ENCODE measurements at regions not wholly inside any gene's neighbourhood (a gene's known extent, or its start where the extent isn't known, plus 50 kb on each side); places are given as distances from the start of the nearest gene placed in this dataset.

DNA sequence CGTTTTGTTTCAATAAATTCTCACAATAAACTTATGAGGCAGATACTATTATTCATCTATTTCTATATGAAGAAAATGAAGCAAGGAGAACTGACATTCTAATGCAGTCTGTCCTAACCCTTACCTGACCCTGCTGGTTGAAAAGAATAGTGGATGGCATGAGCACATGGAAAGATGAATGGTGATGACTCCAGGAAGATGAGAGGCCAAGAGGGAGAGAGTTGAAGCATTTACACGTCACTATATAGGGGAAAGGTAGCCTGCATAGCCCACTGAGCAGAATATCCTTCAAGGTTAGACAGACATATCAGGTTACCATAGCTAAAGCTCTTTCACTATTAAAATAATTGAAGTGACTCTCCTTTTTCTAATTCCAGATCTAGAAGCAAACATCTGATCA, 163.9 kb upstream of the CDK1 start:
- POLR2A ChIA-PET = no interaction called here

GRCh38 chr10:60613434-60613833, 164.8 kb upstream of the CDK1 start:
- POLR2A ChIA-PET = no interaction called here
- TF ChIP-seq FOXA1 (IDR thresholded peaks at IDR 0.05) (no peak), CTBP1 (IDR thresholded peaks at IDR 0.05; ENCODE audit: borderline replicate concordance) (no peak), FOXM1 (IDR thresholded peaks at IDR 0.05; ENCODE audit: borderline replicate concordance) (no peak), SUZ12 (IDR thresholded peaks at IDR 0.05) (no peak), NFRKB (IDR thresholded peaks at IDR 0.05) (no peak), SP1 (IDR thresholded peaks at IDR 0.05) (no peak), L3MBTL2 (conservative IDR thresholded peaks at IDR 0.05) (no peak), ARNT (IDR thresholded peaks at IDR 0.05) (no peak), TARDBP (IDR thresholded peaks at IDR 0.05) (no peak), BHLHE40 (IDR thresholded peaks at IDR 0.05; ENCODE audit: borderline replicate concordance) (no peak), ZNF384 (IDR thresholded peaks at IDR 0.05) (no peak)
- TF ChIP-seq, protein P1, sequence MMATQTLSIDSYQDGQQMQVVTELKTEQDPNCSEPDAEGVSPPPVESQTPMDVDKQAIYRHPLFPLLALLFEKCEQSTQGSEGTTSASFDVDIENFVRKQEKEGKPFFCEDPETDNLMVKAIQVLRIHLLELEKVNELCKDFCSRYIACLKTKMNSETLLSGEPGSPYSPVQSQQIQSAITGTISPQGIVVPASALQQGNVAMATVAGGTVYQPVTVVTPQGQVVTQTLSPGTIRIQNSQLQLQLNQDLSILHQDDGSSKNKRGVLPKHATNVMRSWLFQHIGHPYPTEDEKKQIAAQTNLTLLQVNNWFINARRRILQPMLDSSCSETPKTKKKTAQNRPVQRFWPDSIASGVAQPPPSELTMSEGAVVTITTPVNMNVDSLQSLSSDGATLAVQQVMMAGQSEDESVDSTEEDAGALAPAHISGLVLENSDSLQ (IDR thresholded peaks at IDR 0.05) = no peak
- DNase-seq (ENCODE audit: extremely low spot score) = no peak
- CTCF ChIA-PET = interaction anchor here (1.1 kb wide), 1 partner anchor 9 kb away, joined by 4 read pairs; no protein-coding TSS in a partner anchor

More for the DNA sequence above, 163.9 kb upstream of the CDK1 start:
- CTCF ChIA-PET = no interaction called here
- peak; percentile 8 for DNase-seq (ENCODE audit: extremely low spot score)
- TF ChIP-seq BHLHE40 (IDR thresholded peaks at IDR 0.05; ENCODE audit: borderline replicate concordance) (no peak), ZNF384 (IDR thresholded peaks at IDR 0.05) (no peak), TARDBP (IDR thresholded peaks at IDR 0.05) (no peak), SUZ12 (IDR thresholded peaks at IDR 0.05) (no peak), FOXA1 (IDR thresholded peaks at IDR 0.05) (no peak), FOXK2 (IDR thresholded peaks at IDR 0.05) (no peak), FOXM1 (IDR thresholded peaks at IDR 0.05; ENCODE audit: borderline replicate concordance) (no peak), L3MBTL2 (conservative IDR thresholded peaks at IDR 0.05) (no peak), HDGF (IDR thresholded peaks at IDR 0.05; ENCODE audit: borderline replicate concordance) (no peak), NFRKB (IDR thresholded peaks at IDR 0.05) (no peak)

DNA sequence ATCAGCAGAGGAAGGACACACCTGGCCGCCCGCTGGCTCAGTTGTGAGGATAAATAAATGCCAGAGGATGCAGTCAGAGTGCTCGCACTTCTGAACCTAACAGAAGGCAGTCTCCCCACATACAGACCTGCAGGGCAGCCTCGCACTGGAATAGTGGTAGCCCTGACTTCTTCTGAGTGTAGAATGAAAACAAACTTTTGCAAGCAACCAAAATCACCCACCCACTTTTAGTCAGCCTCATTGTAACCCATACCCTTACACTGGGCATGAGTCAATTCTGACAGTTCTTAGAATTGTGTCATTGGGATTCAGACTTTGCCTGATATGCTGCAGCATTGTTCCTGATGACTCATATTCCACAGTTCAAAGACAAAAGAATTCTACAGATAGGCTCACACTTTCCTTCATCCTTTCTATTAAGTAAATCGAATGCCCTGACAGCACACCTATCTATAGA, 167.0 kb upstream of the CDK1 start:
- TF ChIP-seq SUZ12 (IDR thresholded peaks at IDR 0.05) (no peak), FOXK2 (IDR thresholded peaks at IDR 0.05) (no peak), TARDBP (IDR thresholded peaks at IDR 0.05) (no peak), ZNF384 (IDR thresholded peaks at IDR 0.05) (no peak), NFRKB (IDR thresholded peaks at IDR 0.05) (no peak), FOXA1 (IDR thresholded peaks at IDR 0.05) (no peak), L3MBTL2 (conservative IDR thresholded peaks at IDR 0.05) (no peak), ELF4 (IDR thresholded peaks at IDR 0.05) (no peak), HDGF (IDR thresholded peaks at IDR 0.05; ENCODE audit: borderline replicate concordance) (no peak), SP1 (IDR thresholded peaks at IDR 0.05) (no peak), LEF1 (IDR thresholded peaks at IDR 0.05; ENCODE audit: borderline replicate concordance) (no peak), CTBP1 (IDR thresholded peaks at IDR 0.05; ENCODE audit: borderline replicate concordance) (no peak), ARNT (IDR thresholded peaks at IDR 0.05) (no peak), BHLHE40 (IDR thresholded peaks at IDR 0.05; ENCODE audit: borderline replicate concordance) (no peak), FOXM1 (IDR thresholded peaks at IDR 0.05; ENCODE audit: borderline replicate concordance) (no peak)
- TF ChIP-seq, protein P1 (IDR thresholded peaks at IDR 0.05) = no peak
- POLR2A ChIA-PET = no interaction called here
- DNase-seq (ENCODE audit: extremely low spot score) = no peak
- CTCF ChIA-PET = no interaction called here

- no peak for DNase-seq (ENCODE audit: extremely low spot score)
- CTCF ChIA-PET = interaction anchor here (0.7 kb wide), 1 partner anchor 747 kb away, joined by 4 read pairs; no protein-coding TSS in a partner anchor
- POLR2A ChIA-PET = no interaction called here
- TF ChIP-seq ELF4 (IDR thresholded peaks at IDR 0.05) (no peak), FOXA1 (IDR thresholded peaks at IDR 0.05) (no peak), BHLHE40 (IDR thresholded peaks at IDR 0.05; ENCODE audit: borderline replicate concordance) (no peak), ZNF384 (IDR thresholded peaks at IDR 0.05) (no peak), TARDBP (IDR thresholded peaks at IDR 0.05) (no peak), FOXK2 (IDR thresholded peaks at IDR 0.05) (no peak), ARNT (IDR thresholded peaks at IDR 0.05) (no peak), HDGF (IDR thresholded peaks at IDR 0.05; ENCODE audit: borderline replicate concordance) (no peak), NFRKB (IDR thresholded peaks at IDR 0.05) (no peak), LEF1 (IDR thresholded peaks at IDR 0.05; ENCODE audit: borderline replicate concordance) (no peak), CTBP1 (IDR thresholded peaks at IDR 0.05; ENCODE audit: borderline replicate concordance) (no peak), FOXM1 (IDR thresholded peaks at IDR 0.05; ENCODE audit: borderline replicate concordance) (no peak), L3MBTL2 (conservative IDR thresholded peaks at IDR 0.05) (no peak), SUZ12 (IDR thresholded peaks at IDR 0.05) (no peak), SP1 (IDR thresholded peaks at IDR 0.05) (no peak)
- TF ChIP-seq, protein P1 (IDR thresholded peaks at IDR 0.05) = no peak
These were observed 170.9 kb upstream of the CDK1 start for GRCh38 chr10:60607372-60607771.

DNA sequence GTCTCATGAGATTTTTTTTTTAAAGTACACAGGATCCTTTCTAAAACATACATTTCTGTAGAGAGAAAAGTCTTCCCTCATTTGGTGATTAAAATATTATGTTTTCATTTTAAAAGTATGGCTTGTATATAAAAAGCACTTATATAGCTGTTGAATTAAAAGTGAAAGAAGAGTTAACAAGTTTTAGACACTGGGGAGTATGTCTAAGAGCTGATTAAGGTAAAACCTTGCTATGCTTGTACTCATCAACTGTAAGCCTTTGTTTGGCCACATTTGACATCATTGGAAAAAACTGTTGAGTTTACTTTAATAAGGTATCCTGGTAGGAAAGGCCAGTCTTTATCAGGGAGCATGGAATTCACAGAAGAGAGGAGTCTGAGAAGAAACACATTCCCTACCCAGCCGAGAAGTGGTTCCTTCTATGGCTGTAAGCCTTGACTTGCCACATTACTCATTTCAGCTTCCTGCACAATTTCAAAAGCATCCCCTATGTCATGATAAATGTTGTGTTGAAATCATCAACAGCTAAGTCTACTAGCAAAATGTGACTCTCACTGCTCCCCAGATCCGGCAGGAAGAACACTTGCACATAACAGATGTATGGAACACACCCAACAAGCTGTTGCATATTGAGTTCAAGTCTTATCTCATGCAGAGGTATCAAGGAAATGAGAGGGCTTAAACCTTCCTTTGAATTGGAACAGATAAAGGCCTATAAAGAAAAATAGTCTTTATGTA, 171.8 kb upstream of the CDK1 start:
- CTCF ChIA-PET = interaction anchor here (0.8 kb wide), 1 partner anchor 11 kb away, joined by 3 read pairs; no protein-coding TSS in a partner anchor
- POLR2A ChIA-PET = no interaction called here
- DNase-seq (ENCODE audit: extremely low spot score) = no peak
- no peak for TF ChIP-seq ELF4 (IDR thresholded peaks at IDR 0.05)
- no peak for TF ChIP-seq FOXA1 (IDR thresholded peaks at IDR 0.05)
- no peak for TF ChIP-seq CTBP1 (IDR thresholded peaks at IDR 0.05; ENCODE audit: borderline replicate concordance)
- no peak for TF ChIP-seq ARNT (IDR thresholded peaks at IDR 0.05)
- no peak for TF ChIP-seq BHLHE40 (IDR thresholded peaks at IDR 0.05; ENCODE audit: borderline replicate concordance)
- TF ChIP-seq, protein P1 (IDR thresholded peaks at IDR 0.05) = no peak
- no peak for TF ChIP-seq TARDBP (IDR thresholded peaks at IDR 0.05)
- no peak for TF ChIP-seq SP1 (IDR thresholded peaks at IDR 0.05)
- TF ChIP-seq HDGF (IDR thresholded peaks at IDR 0.05; ENCODE audit: borderline replicate concordance) = no peak
- TF ChIP-seq NFRKB (IDR thresholded peaks at IDR 0.05) = no peak
- no peak for TF ChIP-seq LEF1 (IDR thresholded peaks at IDR 0.05; ENCODE audit: borderline replicate concordance)
- no peak for TF ChIP-seq FOXK2 (IDR thresholded peaks at IDR 0.05)

Data from HEK293T (cell line).